Brain pericyte (primary cell): ENCODE measurements at regions not wholly inside any gene's neighbourhood (a gene's known extent, or its start where the extent isn't known, plus 50 kb on each side); places are given as distances from the start of the nearest gene placed in this dataset.
"Not testable (repeated sequence)": the region's sequence is repeated elsewhere in the genome, so short reads cannot be mapped to it uniquely, and the experiment has no call there.

Experiments
- DNase-seq: peaks from one replicate; pipeline ENCODE4 v3.0.0-alpha.2; 2012; ENCODE audit warnings: low read depth, low spot score

- DNase-seq: no peak
Measured at GRCh38 chr2:53610260-53610659, 157.3 kb upstream of the CHAC2 start.

GRCh38 chr2:53609551-53609950 lies 158.1 kb upstream of the CHAC2 start:
- no peak for DNase-seq

GRCh38 chr2:53608293-53608692 lies 159.3 kb upstream of the CHAC2 start:
- no peak for DNase-seq

- no peak for DNase-seq
Measured at GRCh38 chr2:53600815-53601214, 166.8 kb upstream of the CHAC2 start.

- not testable (repeated sequence) for DNase-seq
Measured at GRCh38 chr2:53586733-53587612, 180.6 kb upstream of the CHAC2 start.

- DNase-seq: no peak
Measured at GRCh38 chr2:53584986-53585385, 182.6 kb upstream of the CHAC2 start.

- DNase-seq: no peak
Measured at GRCh38 chr2:53583583-53583982, 184.0 kb upstream of the CHAC2 start.

- no peak for DNase-seq
Measured at GRCh38 chr2:53582556-53582955, 185.0 kb upstream of the CHAC2 start.

GRCh38 chr2:53576166-53576565 lies 191.4 kb upstream of the CHAC2 start:
- no peak for DNase-seq

GRCh38 chr2:53575721-53576124 lies 191.9 kb upstream of the CHAC2 start:
- DNase-seq: no peak

- no peak for DNase-seq
Measured at GRCh38 chr2:53572696-53573095, 194.9 kb upstream of the CHAC2 start.

GRCh38 chr2:53569957-53570727 lies 197.5 kb upstream of the CHAC2 start:
- no peak for DNase-seq

GRCh38 chr2:53568469-53568868 lies 199.1 kb upstream of the CHAC2 start:
- no peak for DNase-seq

- no peak for DNase-seq
Measured at GRCh38 chr2:53567073-53567472, 200.5 kb upstream of the CHAC2 start.

GRCh38 chr2:53562407-53562806 lies 205.2 kb upstream of the CHAC2 start:
- no peak for DNase-seq

GRCh38 chr2:53561155-53561554 lies 206.4 kb upstream of the CHAC2 start:
- no peak for DNase-seq

- DNase-seq: no peak
Measured at GRCh38 chr2:53559302-53559966, 208.2 kb upstream of the CHAC2 start.

- DNase-seq: no peak
Measured at GRCh38 chr2:53558867-53559266, 208.7 kb upstream of the CHAC2 start.

GRCh38 chr2:53549497-53549896 lies 218.1 kb upstream of the CHAC2 start:
- DNase-seq: no peak

GRCh38 chr2:53545604-53546003 lies 222.0 kb upstream of the CHAC2 start:
- no peak for DNase-seq

GRCh38 chr2:53544871-53545558 lies 222.6 kb upstream of the CHAC2 start:
- DNase-seq: no peak

GRCh38 chr2:53543083-53543482 lies 224.5 kb upstream of the CHAC2 start:
- no peak for DNase-seq
